OCI-LY3 (cell line): ENCODE measurements at regions not wholly inside any gene's neighbourhood (a gene's known extent, or its start where the extent isn't known, plus 50 kb on each side); places are given as distances from the start of the nearest gene placed in this dataset.

ENCODE experiments used
- CTCF ChIP-seq: fragments of 200-600, 300-600 bp; sonication (generic); IDR thresholded peaks from 2 replicates; pipeline ENCODE4 v1.5.1; 2014; ENCODE audit warnings: antibody characterized with exemption, low read length, low read depth
- EZH2phosphoT487 ChIP-seq: fragments of 200-600 bp; shearing (Covaris generic); IDR thresholded peaks from 2 replicates; pipeline ENCODE4 v1.6.1; 2018; ENCODE audit warnings: antibody characterized with exemption, mixed run types, low read depth

DNA sequence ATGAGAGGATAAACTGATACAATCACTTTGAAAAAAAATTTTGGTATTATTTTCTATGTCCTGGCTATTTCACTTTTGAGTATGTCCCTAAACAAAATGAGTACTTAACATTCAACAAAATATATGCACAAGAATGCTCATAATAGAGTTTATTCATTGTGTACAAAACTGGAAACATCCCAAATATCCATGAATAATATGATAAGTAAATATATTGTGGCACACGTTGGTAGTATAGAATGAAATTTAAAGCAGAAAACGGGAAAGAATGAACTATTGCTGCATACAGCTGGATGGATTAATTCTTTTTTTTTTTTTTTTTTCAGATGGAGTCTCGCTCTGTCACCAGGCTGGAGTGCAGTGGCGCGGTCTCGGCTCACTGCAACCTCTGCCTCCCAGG lies 725.2 kb downstream of the LTN1 start:
- TF ChIP-seq CTCF (no peak), EZH2phosphoT487 (no peak)
